T1000 (cell line): ENCODE measurements at regions not wholly inside any gene's neighbourhood (a gene's known extent, or its start where the extent isn't known, plus 50 kb on each side); places are given as distances from the start of the nearest gene placed in this dataset.
"Not testable (repeated sequence)": the region's sequence is repeated elsewhere in the genome, so short reads cannot be mapped to it uniquely, and the experiment has no call there.

Experiments
- DNase-seq: peaks from one replicate; lab custom pipeline; 2025; ENCODE audit warnings: mixed read lengths; lab: John Stamatoyannopoulos, UW

DNA sequence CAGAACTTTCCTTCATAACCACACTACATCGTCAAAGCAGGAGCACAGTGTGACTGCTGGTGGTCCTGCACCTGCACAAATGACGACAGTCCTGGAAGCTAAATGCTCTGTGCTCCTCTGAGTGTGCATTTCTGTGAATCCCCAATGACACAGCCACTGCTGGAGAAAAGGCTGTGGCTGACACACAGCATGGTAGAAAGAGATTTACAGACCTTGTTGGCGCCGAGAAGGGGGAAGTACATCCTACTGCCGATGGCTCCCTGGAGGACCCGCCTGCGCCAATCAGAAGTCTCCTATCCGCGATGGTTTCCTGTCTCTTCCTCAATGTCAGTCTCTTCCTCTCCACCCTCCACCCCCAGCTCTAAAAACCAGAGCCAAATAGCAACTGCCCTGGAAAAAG is 115.4 kb upstream of the RAB4A start:
- DNase-seq, result no peak

DNA sequence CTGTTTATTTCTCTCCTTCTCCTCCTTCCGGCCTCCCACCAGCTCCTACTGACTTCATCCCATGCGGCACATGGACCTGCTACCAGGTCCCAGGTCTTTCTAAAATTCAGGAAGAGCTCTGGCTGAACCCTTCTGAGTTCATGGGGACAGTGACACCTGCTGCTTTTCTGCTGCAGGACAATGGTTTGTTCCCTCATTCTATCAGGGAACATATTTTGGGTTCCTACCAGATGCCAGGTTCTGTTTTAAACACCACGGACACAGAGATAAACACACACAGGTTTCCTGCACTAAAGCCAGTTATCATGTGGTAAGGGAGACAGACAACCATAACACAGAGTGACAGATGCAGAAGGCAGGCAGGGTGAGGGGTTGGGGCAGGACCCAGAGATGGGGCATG is 114.0 kb upstream of the RAB4A start:
- DNase-seq, result no peak

DNA sequence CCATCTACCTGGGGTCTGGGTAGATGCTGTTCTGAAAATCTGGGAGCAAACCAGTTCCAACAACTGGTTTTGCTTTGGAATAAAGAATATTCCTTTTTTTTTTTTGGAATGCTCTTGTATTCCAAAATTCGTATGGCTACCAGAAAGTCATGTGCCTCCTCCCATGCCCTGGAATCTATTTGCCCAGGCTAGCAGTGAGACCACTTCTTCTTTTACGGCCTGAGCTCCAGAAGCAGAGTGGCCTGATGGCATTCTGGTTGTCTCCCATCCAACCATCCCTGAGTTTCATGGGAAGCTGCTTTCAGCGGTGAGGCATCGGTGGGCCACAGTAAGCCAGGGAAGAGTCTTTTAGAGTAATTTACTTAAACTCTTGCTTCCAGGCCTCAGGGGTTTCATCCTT is 113.4 kb upstream of the RAB4A start:
- no peak for DNase-seq

DNA sequence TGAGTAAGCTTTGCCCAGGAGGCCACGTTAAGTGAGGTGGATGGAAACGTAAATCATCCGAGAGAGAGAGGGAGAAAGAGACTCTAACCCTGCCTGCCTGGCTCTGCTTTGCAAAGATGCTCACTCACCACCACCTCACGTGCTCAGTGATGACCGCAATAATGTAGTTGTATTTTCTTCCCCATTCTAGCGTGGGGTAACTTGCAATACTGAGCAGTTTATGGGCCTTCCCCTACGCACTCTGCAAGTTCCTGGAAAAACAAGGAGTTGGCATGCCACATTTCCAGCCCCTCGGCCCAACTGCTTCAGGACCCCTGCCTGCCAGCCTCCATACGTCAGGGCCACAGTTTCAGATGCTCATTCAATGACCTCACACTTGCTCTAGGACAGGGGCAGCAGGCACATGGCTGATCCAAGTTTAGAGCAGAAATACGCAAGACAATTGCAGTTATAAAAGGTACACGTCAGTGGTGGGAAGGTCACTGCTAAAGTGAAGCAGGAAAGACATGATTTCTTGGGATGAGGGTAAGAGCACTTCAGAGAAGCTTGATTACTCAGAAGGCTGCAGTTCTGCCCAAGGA is 112.5 kb upstream of the RAB4A start:
- no peak for DNase-seq

DNA sequence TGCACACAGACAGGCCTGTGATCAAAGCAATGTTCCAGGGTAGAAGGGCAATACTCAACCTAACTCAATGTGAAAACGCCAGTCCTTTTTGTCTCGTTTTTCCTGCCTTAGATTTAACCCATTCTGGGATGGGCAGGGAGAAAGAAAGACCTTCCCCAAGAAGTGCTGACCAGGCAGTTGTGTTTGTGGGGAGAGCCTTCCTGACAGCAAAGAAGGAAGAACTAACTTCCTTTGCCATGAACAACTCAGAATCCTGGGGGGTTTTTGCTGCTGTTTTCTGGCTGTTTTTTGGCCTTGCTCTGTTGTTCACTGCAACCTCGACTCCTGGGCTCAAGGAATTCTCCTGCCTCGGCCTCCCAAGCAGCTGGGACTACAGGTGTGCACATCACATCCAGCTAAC is 112.0 kb upstream of the RAB4A start:
- DNase-seq, result no peak

DNA sequence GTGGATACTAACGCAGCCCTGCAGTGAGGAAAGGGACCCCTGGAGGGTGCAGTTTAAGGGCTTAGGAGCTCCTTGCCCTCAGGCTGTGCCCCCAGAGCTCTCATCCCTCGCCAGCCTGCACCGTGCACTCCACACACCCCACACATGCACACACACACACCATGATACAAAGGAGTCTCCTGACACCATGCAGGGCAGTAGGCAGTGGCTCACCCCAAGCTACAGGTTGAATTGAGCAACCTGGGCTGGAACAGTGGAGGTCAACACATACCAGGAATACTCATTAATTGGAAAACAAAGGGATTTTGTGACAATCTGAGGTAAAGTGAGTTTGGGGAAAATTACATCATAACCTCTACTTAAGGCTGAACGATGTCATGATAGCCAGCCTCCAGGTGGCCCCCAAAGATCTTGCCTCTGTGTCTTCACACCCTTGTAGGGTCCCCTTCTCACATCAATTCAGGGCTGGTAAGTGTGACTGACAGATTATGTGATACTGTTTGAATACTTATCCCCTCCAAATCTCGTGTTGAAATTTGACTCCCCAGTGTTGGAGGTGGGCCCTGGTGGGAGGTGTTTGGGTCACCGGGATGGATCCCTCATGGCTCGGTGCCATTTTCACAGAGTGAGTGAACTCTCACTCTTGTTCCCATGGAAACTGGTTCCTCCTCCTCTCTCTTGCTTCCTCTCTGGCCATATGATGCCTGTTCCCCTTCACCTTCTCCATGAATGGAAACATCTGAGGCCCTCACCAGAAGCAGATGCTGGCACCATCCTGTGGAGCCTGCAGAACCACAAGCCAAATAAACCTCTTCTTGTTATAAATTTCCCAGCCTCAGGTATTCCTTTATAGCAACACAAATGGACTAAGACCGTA is 111.0 kb upstream of the RAB4A start:
- no peak for DNase-seq

DNA sequence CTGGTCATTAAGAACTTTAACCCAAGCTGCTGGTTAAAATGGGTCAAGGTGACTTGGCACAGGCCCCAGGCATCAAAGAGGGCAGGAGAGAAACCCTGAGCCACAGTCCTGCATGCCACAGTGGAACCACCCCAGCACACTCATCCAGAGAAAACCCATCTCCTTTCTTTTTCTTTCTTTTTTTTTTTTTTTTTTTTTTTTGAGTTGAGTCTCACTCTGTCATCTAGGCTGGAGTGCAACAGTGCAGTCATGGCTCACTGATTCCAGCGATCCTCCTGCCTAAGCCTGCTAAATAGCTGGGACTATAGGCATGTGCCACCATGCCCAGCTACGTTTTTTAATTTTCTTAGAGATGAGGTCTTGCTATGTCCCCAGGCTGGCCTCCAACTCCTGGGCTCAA is 109.2 kb upstream of the RAB4A start:
- DNase-seq, result no peak

DNA sequence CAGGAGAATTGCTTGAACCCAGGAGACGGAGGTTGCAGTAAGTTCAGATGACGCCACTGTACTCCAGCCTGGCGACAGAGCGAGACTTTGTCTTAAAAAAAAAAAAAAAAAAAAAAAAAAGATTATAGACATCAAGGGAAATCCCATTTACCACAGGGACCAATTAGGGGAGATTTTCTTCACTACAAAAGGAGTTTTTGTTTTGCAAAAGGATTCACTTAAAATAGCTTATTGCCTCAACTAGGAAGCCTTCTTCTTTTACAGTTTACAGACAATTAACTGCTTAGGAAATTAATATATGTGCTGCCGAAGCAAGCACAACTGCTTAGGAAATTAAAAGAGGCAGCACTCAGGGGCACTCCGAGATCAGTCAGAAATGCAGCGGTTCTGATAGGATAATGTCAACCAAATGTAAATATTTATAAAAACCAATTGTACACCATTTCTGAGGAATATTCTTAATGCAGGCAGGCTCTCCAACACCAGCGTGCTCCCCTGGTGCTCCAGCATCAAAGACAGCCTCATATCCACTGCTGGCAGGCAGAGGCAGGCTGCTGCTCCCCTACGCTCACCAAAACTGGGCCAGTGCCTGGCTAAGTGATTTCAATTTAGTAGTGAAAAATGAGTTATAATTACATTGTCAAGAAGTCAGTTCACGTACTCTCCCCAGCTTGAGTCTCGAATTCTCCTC is 107.9 kb upstream of the RAB4A start:
- DNase-seq, result no peak

DNA sequence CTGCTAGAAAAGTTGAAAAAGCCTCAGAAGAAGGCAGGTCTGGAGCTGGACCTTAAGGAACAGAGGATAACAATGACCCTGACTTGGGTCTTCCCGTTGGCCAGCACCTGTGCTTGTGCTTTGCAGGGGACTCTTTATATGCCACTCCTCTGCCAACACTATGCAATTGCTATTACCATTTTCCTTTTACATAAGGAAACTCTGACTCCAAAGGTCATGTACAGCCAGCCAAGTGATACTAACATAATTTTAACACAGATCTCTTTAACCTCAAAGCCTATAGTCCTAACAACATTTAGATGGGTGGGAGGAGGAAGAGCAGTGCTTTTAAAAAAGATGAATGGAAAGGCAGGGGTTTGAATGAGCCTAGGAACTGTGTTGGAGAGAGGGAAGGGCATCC is 106.6 kb upstream of the RAB4A start:
- DNase-seq, result no peak

DNA sequence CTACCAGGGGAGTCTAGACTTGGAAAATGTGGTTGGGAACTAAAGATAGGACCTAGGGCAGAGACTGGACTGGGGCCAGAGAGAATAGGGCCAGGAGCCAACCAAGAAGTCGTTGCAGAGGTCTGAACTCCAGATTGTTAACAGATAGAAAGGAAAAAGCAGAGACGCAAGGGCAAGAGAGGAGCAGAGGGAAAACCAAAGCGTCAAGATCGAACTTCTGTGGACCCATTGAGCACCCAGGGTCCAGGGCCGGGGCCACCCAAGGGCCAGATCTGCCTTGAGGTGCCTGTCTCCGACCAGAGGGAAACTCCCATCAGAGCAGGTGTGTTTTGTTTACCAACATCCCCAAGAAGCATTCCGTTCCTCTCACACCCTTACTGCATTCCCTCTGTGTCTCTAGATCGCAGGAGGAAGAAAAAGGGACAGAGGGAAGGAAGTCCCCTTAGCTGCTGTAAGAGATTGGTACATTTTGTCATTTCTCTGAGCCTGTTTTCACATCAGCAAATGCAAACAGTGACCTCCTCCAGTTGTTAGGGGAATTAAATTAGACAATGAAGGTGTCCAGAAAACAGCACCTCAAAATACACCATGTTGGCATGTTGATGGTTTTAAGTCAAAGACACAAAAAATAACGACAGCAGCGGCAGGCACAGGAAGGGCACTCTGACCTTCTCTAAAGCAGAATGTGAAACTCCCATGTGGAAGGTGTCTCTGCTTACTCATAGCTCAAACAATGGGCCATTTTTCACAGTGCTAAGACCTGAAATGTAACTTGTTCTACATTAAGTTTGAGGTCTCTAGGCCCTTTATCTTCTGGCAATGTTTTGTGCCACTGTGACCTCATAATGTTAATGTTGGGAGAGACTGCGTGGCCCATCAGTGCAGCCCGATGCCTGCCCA is 105.8 kb upstream of the RAB4A start:
- DNase-seq, result no peak

DNA sequence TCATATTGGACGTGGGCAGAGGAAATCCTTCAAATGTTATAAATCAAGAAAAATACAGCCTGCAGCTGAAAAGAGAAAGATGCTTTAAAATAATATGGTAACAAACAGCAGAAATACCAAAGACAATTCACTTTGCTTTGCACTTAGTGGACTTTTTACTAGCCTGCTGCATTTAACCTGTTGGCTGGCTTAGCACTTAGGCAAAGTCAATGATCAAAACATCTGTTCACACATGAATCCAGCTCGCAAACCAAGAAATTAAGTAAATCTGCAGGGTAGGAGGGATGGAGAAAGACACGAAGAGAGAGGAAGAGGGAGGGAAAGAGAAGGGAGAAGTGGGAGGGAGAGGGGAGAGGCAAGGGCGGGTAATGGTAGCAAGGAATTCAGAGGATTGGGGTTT is 103.6 kb upstream of the RAB4A start:
- no peak for DNase-seq

DNA sequence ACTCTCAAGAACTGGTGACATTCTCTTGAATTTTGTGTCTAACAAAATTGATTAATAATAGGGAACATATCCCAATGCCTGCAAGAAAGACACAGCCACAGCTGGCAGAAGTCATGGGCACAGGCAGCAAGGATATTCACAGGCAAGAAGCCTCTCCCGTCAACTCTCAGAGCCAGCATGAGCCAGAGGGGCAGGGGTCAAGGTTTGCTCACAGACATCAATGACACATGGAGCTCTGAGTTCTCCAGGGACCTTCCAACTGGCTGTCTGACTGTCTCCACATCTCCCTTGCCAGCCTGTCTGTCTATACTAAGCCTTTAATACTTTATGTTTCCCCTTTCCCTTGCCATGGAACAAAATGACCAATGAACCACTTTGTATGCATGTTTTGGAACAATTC is 101.5 kb upstream of the RAB4A start:
- no peak for DNase-seq

DNA sequence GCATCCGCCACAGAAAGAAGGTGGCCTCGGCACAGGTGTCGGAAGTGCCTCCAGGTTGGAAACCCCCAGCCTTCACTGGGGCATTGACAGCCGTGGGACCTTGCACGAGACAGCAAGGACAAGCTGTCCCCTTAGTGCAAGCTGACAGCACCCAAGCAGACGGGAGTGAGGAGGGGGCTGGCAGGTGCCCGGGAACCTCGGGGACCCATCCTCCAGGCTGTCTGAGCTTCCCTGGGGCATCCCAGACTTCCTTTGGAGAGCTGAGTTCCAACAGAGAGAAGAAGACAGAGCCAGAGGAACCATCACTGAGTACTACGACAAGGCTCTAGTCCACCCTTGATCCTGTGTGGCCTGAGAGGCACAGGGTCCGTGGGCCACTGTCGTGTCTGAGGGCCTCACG is 100.6 kb upstream of the RAB4A start:
- no peak for DNase-seq

DNA sequence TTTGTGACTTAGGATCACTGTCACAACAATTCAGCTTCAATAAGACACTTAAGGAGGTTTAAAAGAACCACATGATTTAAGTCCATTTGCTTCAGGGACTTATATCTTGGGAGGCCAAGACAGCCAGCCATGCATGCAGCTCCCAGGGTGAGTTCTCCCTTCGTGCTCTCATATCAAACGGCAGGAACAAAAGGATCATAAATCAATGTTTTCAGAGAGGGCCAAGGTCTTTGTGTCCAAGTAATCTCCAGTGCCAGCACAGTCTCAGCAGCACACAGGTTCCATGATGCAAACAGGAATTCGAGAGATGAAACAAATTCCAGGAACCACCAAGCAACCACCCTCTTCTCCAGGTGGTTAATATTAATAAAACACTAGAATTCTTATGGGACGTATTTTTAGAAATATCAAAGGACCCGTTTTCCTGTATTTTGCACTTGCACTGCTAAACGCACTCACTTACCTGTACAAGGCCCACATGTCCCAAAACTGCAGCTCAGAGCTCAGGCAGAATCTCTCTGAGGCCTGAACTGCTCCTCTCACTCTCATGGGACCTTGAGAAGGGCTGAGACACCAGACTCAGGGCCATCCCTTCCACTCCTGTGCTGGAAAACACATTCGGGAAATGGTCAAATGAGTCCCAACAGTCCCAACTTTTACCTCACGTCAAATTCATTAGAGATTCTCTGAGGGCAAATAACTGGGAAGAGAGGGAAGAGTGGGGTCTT is 100.0 kb upstream of the RAB4A start:
- no peak for DNase-seq

DNA sequence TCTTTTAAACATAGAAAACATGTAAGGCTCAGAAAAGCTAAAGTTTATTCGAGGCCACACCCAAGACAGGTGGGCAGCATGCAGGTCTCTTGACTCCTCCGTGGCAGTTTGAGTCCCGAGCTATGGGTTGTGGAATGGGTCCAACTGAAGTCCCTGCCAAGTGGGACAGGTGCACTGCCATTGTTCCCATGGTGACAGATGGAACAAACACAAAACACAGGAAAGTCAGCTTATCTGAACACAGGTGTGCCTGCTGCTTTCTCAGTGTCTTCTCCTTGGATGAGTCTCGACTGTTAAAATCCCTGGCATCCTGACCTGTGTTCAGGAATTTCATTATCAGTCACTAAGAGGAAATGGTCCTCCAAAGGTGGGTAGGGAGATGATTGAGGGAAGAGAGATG is 99.0 kb upstream of the RAB4A start:
- DNase-seq, result no peak

DNA sequence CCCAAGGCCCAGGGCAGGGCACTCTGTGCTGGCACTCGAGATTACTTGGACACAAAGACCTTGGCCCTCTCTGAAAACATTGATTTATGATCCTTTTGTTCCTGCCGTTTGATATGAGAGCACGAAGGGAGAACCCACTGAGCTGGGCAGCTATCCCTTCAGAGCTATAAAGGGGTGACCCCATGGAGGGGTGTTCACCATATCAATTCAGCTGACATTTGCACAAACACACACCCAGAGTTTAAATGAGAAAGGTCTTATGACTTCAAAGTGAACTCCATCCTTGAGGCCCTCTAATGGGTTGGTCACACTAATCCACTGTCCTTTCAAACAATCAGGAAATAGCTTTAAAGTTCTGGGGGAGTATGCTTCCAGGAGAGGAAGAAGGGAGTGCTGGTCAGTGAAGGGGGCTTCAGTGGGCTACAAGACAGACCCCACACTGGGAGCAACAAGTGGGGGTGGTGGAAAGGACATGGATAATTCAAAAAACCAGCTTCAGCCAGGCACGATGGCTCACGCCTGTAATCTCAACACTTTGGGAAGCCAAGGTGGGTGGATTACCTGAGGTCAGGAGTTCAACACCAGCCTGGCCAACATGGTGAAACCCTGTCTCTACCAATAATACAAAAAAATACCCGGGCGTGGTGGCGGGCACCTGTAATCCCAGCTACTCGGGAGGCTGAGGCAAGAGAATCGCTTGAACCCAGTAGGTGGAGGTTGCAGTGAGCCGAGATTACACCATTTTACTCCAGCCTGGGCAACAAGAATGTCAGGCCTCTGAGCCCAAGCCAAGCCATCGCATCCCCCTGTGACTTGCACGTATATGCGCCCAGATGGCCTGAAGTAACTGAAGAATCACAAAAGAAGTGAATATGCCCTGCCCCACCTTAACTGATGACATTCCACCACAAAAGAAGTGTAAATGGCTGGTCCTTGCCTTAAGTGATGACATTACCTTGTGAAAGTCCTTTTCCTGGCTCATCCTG is 97.1 kb upstream of the RAB4A start:
- not testable (repeated sequence) for DNase-seq

DNA sequence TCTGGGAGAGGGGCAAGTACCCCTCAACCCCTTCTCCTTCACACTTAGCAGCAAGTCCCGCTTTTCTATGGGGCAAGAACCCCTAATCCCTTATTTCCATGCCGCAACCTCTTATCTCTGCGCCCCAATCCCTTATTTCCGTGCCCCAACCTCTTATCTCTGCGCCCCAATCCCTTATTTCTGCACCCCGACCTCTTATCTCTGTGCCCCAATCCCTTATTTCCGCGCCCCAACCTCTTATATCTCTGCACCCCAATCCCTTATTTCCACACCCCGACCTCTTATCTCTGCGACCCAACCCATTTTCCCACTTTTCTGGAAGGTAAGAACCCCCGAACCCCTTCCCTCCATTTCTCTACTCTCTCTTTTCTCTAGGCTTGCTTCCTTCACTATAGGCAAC is 95.6 kb upstream of the RAB4A start:
- not testable (repeated sequence) for DNase-seq

DNA sequence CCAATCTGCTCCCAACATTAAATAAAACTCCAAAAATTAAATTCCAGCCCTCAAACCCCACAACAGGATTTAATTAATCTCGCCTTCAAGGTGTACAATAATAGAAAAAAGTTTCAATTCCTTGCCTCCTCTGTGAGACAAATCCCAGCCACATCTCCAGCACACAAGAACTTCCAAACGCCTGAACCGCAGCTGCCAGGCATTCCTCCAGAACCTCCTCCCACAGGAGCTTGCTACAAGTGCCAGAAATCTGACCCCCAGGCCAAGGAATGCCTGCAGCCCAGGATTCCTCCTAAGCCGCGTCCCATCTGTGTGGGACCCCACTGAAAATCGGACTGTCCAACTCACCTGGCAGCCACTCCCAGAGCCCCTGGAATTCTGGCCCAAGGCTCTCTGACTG is 94.5 kb upstream of the RAB4A start:
- not testable (repeated sequence) for DNase-seq

DNA sequence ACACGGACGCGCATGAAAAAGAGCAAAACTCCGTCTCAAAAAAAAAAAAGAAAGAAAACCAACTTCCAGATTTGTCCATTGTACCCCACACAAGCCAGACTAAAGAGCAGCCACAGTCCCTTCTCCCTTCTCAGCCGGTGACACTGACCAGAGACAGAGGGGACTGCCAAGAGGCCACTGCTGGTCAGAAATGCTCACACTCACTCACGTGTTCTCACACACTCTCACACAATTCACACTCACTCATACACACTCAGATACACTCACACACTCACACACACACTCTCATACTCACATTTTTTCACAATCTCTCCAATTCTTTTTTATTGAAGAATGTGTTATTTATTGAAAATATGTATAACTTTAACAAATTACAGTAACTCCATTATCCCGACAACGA is 90.8 kb upstream of the RAB4A start:
- no peak for DNase-seq

DNA sequence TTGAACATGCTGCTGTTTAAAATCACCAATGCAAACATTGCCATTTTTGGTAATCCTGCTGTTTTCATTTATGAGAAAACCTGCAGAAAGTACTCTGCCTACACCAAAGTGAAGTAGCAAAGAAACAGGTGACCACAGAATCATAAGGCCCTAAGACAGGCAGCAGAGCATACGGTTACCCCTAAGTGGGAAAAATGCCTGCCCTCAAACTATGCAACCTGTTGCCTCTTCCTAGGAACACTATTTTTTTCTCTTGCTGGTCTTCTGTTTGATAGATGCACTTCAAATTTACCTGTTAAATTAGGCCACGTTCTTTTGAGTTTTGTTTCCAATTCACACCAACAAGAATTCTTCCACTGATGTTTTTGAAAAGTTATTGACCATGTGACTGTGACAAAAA is 89.5 kb upstream of the RAB4A start:
- DNase-seq, result no peak
